Stomach (tissue), 4 donors: ENCODE measurements at regions not wholly inside any gene's neighbourhood (a gene's known extent, or its start where the extent isn't known, plus 50 kb on each side); places are given as distances from the start of the nearest gene placed in this dataset.

ENCODE experiments used
- EP300 ChIP-seq: sonication (generic); formaldehyde crosslinking; IDR thresholded peaks from one replicate; pipeline ENCODE4 v1.6.1; 2017; ENCODE audit warnings: antibody characterized with exemption
- POLR2A ChIP-seq, 4 donors: fragments of 450-650 bp; IDR thresholded peaks; one replicate each; pipeline ENCODE4 v1.6.1; 2016; ENCODE audit warnings: antibody characterized with exemption in 4 of 4, control low read depth in 2 of 4, mild to moderate bottlenecking in 1 of 4, moderate library complexity in 1 of 4
- POLR2AphosphoS5 ChIP-seq, 3 donors: sonication (generic); formaldehyde crosslinking; IDR thresholded peaks; one replicate each; pipeline ENCODE4 v1.6.1; 2016; ENCODE audit warnings: antibody characterized with exemption in 3 of 3
- TF ChIP-seq, protein P1 (sequence below), 7 experiments: fragments of 450-650 bp in 4 of 7; fragments of 200-600 bp in 3 of 7; sonication (generic) in 3 of 7; IDR thresholded peaks; one replicate each; pipeline ENCODE4 v1.5.1; 2016 to 2019; ENCODE audit warnings: antibody characterized with exemption in 7 of 7, control low read depth in 2 of 7, mild to moderate bottlenecking in 1 of 7

DNA sequence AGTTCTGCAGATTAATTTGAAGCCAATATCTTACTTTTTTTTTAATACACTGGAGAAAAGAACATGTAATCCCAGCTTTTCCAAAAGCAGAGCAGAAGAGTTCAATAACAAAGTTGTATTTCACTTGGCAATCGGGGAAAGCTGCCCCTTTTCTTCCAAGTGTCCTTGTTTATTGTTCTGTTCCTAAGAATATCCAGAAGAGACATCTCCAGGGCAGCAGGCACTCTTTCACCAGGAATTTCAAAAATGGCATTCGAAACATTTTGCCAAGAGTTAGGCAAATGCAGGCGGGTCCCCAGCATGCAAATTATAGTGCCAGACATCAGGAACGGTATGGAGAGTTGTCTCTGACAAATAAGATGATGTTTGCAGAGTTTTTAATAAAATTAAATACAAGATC lies 494.5 kb downstream of the BCOR start:
- TF ChIP-seq, protein P1, sequence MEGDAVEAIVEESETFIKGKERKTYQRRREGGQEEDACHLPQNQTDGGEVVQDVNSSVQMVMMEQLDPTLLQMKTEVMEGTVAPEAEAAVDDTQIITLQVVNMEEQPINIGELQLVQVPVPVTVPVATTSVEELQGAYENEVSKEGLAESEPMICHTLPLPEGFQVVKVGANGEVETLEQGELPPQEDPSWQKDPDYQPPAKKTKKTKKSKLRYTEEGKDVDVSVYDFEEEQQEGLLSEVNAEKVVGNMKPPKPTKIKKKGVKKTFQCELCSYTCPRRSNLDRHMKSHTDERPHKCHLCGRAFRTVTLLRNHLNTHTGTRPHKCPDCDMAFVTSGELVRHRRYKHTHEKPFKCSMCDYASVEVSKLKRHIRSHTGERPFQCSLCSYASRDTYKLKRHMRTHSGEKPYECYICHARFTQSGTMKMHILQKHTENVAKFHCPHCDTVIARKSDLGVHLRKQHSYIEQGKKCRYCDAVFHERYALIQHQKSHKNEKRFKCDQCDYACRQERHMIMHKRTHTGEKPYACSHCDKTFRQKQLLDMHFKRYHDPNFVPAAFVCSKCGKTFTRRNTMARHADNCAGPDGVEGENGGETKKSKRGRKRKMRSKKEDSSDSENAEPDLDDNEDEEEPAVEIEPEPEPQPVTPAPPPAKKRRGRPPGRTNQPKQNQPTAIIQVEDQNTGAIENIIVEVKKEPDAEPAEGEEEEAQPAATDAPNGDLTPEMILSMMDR (IDR thresholded peaks at IDR 0.05), result no peak
- TF ChIP-seq POLR2AphosphoS5 (IDR thresholded peaks at IDR 0.05) (no peak), EP300 (no peak), POLR2A (IDR thresholded peaks at IDR 0.05) (no peak)
